Type B pancreatic cell (in vitro differentiated cells): ENCODE measurements at regions not wholly inside any gene's neighbourhood (a gene's known extent, or its start where the extent isn't known, plus 50 kb on each side); places are given as distances from the start of the nearest gene placed in this dataset.

ENCODE experiments used
- DNase-seq: peaks from one replicate; pipeline ENCODE4 v3.0.0; 2021; ENCODE audit warnings: mixed read lengths; ENCODE audit not compliant: unreplicated experiment; ENCODE audit errors: extremely low spot score
- H3K27ac Mint-ChIP-seq: 2 replicates; pipeline ENCODE4 v1.8.0; 2021; ENCODE audit warnings: mild to moderate bottlenecking, mixed read lengths
- H3K27me3 Mint-ChIP-seq: 2 replicates; pipeline ENCODE4 v1.8.0; 2021; ENCODE audit warnings: mixed read lengths
- H3K36me3 Mint-ChIP-seq: 2 replicates; pipeline ENCODE4 v1.8.0; 2021; ENCODE audit warnings: mixed read lengths
- H3K4me1 Mint-ChIP-seq: one replicate; pipeline ENCODE4 v1.8.0; 2021; ENCODE audit warnings: mixed read lengths; ENCODE audit not compliant: unreplicated experiment
- H3K4me3 Mint-ChIP-seq: 2 replicates; pipeline ENCODE4 v1.8.0; 2021; ENCODE audit warnings: mild to moderate bottlenecking, mixed read lengths
- H3K9me3 Mint-ChIP-seq: 2 replicates; pipeline ENCODE4 v1.8.0; 2021; ENCODE audit warnings: mixed read lengths
- CTCF ChIP-seq: fragments of 200-600 bp; sonication (generic); conservative IDR thresholded peaks from 2 replicates; pipeline ENCODE4 v1.5.0; 2021; ENCODE audit warnings: antibody characterized with exemption, mild to moderate bottlenecking

- Mint-ChIP-seq H3K4me1 (peaks cover 21% of the 10 kb centered on the region), H3K36me3 (no peaks in the 10 kb centered on the region), H3K4me3 (no peak overlapping the region), H3K27ac (no peak overlapping the region), H3K9me3 (no peaks in the 10 kb centered on the region), H3K27me3 (peaks cover 22% of the 10 kb centered on the region)
- DNase-seq: peak; percentile 65
- no peak for TF ChIP-seq CTCF
Measured at GRCh38 chr16:87093804-87094555, 223.2 kb downstream of the C16orf95 start.

DNA sequence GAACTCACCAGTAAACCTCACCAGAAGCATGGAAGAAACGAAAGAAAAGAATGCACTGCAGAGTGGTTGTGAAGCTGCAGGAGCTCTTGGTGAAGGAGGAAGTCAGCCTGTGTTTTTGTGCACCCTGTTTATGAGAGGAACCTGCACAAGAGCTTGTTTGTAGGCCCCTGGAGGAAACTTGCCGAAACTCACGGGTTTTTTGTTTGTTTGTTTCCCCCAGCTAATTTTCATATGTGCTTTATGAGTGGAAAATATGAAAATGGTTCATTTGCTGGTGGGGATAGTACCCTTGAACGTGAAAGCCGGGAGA is 222.7 kb downstream of the C16orf95 start:
- H3K4me3 Mint-ChIP-seq: no peak overlapping the region
- no peak for DNase-seq
- H3K27ac Mint-ChIP-seq: no peak overlapping the region
- no peaks in the 10 kb centered on the region for H3K36me3 Mint-ChIP-seq
- TF ChIP-seq CTCF: no peak
- peaks cover 24% of the 10 kb centered on the region for H3K4me1 Mint-ChIP-seq
- H3K27me3 Mint-ChIP-seq: peaks cover 22% of the 10 kb centered on the region
- no peaks in the 10 kb centered on the region for H3K9me3 Mint-ChIP-seq

DNA sequence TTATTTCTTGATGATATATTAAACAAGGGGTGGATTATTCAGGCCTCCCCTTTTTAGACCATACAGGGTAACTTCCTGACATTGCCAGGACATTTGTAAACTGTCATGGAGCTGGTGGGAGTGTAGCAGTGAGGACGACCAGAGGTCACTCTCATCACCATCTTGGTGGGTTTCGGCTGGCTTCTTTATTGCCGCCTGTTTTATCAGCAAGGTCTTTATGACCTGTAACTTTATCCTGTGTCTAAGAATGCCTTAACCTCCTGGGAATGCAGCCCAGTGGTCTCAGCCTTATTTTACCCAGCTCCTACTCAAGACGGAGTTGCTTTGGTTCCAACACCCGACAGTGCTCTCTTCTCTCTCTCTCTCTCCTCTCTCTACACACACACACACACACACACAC is 221.9 kb downstream of the C16orf95 start:
- DNase-seq: no peak
- TF ChIP-seq CTCF: no peak
- no peak overlapping the region for H3K27ac Mint-ChIP-seq
- H3K27me3 Mint-ChIP-seq: peaks cover 26% of the 10 kb centered on the region
- H3K4me3 Mint-ChIP-seq: no peak overlapping the region
- H3K36me3 Mint-ChIP-seq: no peaks in the 10 kb centered on the region
- peaks cover 25% of the 10 kb centered on the region for H3K4me1 Mint-ChIP-seq
- no peaks in the 10 kb centered on the region for H3K9me3 Mint-ChIP-seq

DNA sequence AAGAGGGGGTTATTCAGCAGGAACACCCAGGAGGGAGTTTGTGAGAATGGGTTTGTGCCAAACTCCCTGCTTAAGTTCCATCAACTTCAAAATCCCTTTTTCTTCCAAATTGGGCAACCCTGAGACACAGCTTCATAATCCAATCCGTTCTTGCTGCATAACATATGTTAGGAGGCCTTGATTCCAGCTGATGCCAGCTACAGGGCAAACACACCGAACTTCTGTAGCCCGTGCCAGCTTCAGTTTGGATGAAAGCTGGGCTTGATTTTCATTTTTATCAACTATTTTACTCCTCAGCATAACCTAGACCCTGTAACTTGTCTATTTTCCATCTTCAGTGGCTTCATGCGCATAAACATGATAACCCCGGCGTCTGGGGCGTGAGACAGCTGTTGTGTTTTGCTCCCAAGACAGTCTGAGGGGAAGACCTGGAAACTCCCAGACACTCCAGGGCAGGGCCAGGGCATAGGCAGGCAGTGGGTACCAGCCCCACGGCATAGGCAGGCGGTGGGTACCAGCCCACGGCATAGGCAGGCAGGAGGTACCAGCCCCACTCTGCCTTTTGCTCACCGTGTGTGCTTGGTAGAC is 220.4 kb downstream of the C16orf95 start:
- no peak for TF ChIP-seq CTCF
- peaks cover 24% of the 10 kb centered on the region for H3K27me3 Mint-ChIP-seq
- H3K27ac Mint-ChIP-seq: no peak overlapping the region
- DNase-seq: no peak
- H3K36me3 Mint-ChIP-seq: no peaks in the 10 kb centered on the region
- H3K4me3 Mint-ChIP-seq: no peak overlapping the region
- H3K9me3 Mint-ChIP-seq: no peaks in the 10 kb centered on the region
- peaks cover 26% of the 10 kb centered on the region for H3K4me1 Mint-ChIP-seq

DNA sequence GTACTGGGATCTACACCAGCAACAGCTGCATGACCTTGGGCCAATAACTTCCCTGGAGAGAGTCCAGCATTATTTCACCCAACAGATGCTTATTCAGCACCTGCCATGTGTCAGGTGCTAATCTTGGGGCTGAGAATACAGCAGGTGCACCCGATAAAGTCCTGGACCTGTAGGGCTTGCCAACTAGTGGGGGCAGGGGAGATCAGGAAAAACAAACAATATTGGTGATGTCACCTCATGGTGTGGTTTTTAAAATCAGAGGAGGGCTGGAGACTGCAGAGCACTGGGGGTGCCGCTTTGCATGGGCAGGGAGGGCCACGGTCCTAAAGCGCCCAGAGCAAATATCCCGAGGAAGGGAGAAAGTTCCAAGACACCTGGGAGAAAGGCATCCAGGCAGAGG is 218.8 kb downstream of the C16orf95 start:
- H3K36me3 Mint-ChIP-seq: no peaks in the 10 kb centered on the region
- H3K4me3 Mint-ChIP-seq: no peak overlapping the region
- H3K9me3 Mint-ChIP-seq: no peaks in the 10 kb centered on the region
- H3K27me3 Mint-ChIP-seq: peaks cover 24% of the 10 kb centered on the region
- no peak for TF ChIP-seq CTCF
- no peak overlapping the region for H3K27ac Mint-ChIP-seq
- DNase-seq: no peak
- peaks cover 30% of the 10 kb centered on the region for H3K4me1 Mint-ChIP-seq
